Mesenchymal stem cell (in vitro differentiated cells and primary cell): ENCODE measurements at regions not wholly inside any gene's neighbourhood (a gene's known extent, or its start where the extent isn't known, plus 50 kb on each side); places are given as distances from the start of the nearest gene placed in this dataset.

Experiments used
- DNase-seq: peaks from one replicate; pipeline ENCODE4 v3.0.0-alpha.2; 2013
- H2AFZ ChIP-seq: one replicate; pipeline ENCODE4 v1.6.1; 2013; ENCODE audit warnings: low read depth, mild to moderate bottlenecking, control low read depth, inconsistent platforms, low read length, moderate library complexity
- H2AK5ac ChIP-seq: 2 replicates; pipeline ENCODE4 v1.6.1; 2013; ENCODE audit warnings: low read length, moderate library complexity, mild to moderate bottlenecking, inconsistent platforms; ENCODE audit not compliant: severe bottlenecking
- H2BK120ac ChIP-seq: one replicate; pipeline ENCODE4 v1.6.1; 2013; ENCODE audit warnings: low read depth, mild to moderate bottlenecking, inconsistent platforms, low read length, moderate library complexity
- H2BK12ac ChIP-seq, 2 experiments: one replicate each; pipeline ENCODE4 v1.6.1; 2013; ENCODE audit warnings: inconsistent platforms in 2 of 2, low read length in 2 of 2, mild to moderate bottlenecking in 2 of 2, moderate library complexity in 2 of 2, control low read depth in 1 of 2
- H2BK15ac ChIP-seq: one replicate; pipeline ENCODE4 v1.6.1; 2013; ENCODE audit warnings: mild to moderate bottlenecking, low read depth, inconsistent platforms; ENCODE audit not compliant: poor library complexity, severe bottlenecking
- H2BK5ac ChIP-seq: 2 replicates; pipeline ENCODE4 v1.6.1; 2013; ENCODE audit warnings: low read depth, mild to moderate bottlenecking, low read length, control low read depth, inconsistent platforms; ENCODE audit not compliant: poor library complexity, severe bottlenecking
- H3K14ac ChIP-seq, 2 experiments: one replicate each; pipeline ENCODE4 v1.6.1; 2013; ENCODE audit warnings: inconsistent platforms in 2 of 2, low read length in 2 of 2, control low read depth in 1 of 2, mild to moderate bottlenecking in 1 of 2, moderate library complexity in 1 of 2
- H3K18ac ChIP-seq, 2 experiments: one replicate each; pipeline ENCODE4 v1.6.1; 2013; ENCODE audit warnings: inconsistent platforms in 2 of 2, low read length in 2 of 2, control low read depth in 1 of 2, low read depth in 1 of 2, mild to moderate bottlenecking in 1 of 2
- H3K23ac ChIP-seq, 2 experiments: one replicate each; pipeline ENCODE4 v1.6.1; 2013; ENCODE audit warnings: inconsistent platforms in 2 of 2, low read length in 2 of 2, mild to moderate bottlenecking in 2 of 2, moderate library complexity in 2 of 2, control low read depth in 1 of 2
- H3K27ac ChIP-seq: 2 replicates; pipeline ENCODE4 v1.5.1; 2013; ENCODE audit warnings: mild to moderate bottlenecking, moderate library complexity, low read length, control low read depth, inconsistent platforms; ENCODE audit not compliant: poor library complexity, severe bottlenecking
- H3K27me3 ChIP-seq, 2 experiments: 2 replicates each; pipeline versions ENCODE4 v1.6.1 to v1.7.0; 2013; ENCODE audit warnings: low read length in 2 of 2, mild to moderate bottlenecking in 2 of 2, moderate library complexity in 2 of 2, control low read depth in 1 of 2, inconsistent platforms in 1 of 2; ENCODE audit not compliant: control insufficient read depth in 1 of 2, insufficient read depth in 1 of 2
- H3K36me3 ChIP-seq, 2 experiments: 2 replicates each; pipeline versions ENCODE4 v1.6.1 to v1.7.0; 2013; ENCODE audit warnings: low read length in 2 of 2, control low read depth in 1 of 2, inconsistent platforms in 1 of 2, low read depth in 1 of 2, mild to moderate bottlenecking in 1 of 2; ENCODE audit not compliant: insufficient read depth in 2 of 2, control insufficient read depth in 1 of 2
- H3K4ac ChIP-seq, 2 experiments: one replicate each; pipeline ENCODE4 v1.6.1; 2013; ENCODE audit warnings: inconsistent platforms in 2 of 2, low read length in 2 of 2, mild to moderate bottlenecking in 2 of 2, moderate library complexity in 2 of 2, control low read depth in 1 of 2, low read depth in 1 of 2
- H3K4me1 ChIP-seq: 2 replicates; pipeline ENCODE4 v1.6.1; 2013; ENCODE audit warnings: low read depth, low read length, control low read depth; ENCODE audit not compliant: control insufficient read depth, insufficient read depth
- H3K4me2 ChIP-seq: 2 replicates; pipeline ENCODE4 v1.6.1; 2013; ENCODE audit warnings: low read length, mild to moderate bottlenecking, inconsistent platforms; ENCODE audit not compliant: poor library complexity, severe bottlenecking
- H3K4me3 ChIP-seq, 2 experiments: 2 replicates each; pipeline versions ENCODE4 v1.5.1 to v1.7.0; 2013; ENCODE audit warnings: low read length in 2 of 2, mild to moderate bottlenecking in 2 of 2, control low read depth in 1 of 2, low read depth in 1 of 2; ENCODE audit not compliant: insufficient read depth in 1 of 2
- H3K79me1 ChIP-seq: replicated peaks from 2 replicates; pipeline ENCODE4 v1.6.1; 2013; ENCODE audit warnings: mild to moderate bottlenecking, control low read depth, low read length, inconsistent platforms; ENCODE audit not compliant: poor library complexity, severe bottlenecking
- H3K9ac ChIP-seq: 2 replicates; pipeline ENCODE4 v1.7.0; 2013; ENCODE audit warnings: mild to moderate bottlenecking, low read length, moderate library complexity
- H3K9me3 ChIP-seq: 2 replicates; pipeline ENCODE4 v1.7.0; 2013; ENCODE audit warnings: mild to moderate bottlenecking, low read length; ENCODE audit not compliant: control insufficient read depth
- H4K8ac ChIP-seq: one replicate; pipeline ENCODE4 v1.6.1; 2013; ENCODE audit warnings: inconsistent platforms, mild to moderate bottlenecking, low read length, moderate library complexity
- H4K91ac ChIP-seq: one replicate; pipeline ENCODE4 v1.6.1; 2013; ENCODE audit warnings: mild to moderate bottlenecking, low read length, inconsistent platforms
- WGBS: methylation state at CpG from one replicate; pipeline ENCODE4 v1.1.7; 2013; ENCODE audit warnings: mixed read lengths; 5-methylcytosine and 5-hydroxymethylcytosine counted together

DNA sequence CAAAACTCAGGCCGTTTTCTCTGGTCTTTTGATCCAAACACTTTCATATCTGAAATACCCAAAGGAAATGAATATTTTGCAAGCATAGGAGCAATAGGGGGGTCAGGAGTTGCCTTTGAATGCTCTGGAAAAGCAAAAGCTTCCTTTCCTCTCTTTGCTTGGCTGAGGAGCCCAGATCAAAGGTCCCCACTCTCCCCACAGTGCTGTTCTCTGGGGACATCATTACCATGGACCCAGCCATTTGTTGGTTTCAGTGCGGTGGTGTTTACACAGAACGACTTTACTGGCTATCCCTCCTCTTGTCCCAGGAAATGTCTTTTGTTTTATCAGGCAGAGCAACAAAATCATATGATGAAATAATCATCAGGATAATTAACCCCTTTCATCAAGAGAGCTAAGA, 1089.1 kb downstream of the TBC1D22A start:
- no peaks in the 10 kb centered on the region for H3K79me1 ChIP-seq
- no peak for DNase-seq
- no peak overlapping the region for H2AK5ac ChIP-seq
- H3K4me2 ChIP-seq: no peak overlapping the region
- H3K27me3 ChIP-seq: no peaks in the 10 kb centered on the region
- no peak overlapping the region for H2AFZ ChIP-seq
- no peak overlapping the region for H3K4ac ChIP-seq
- no peaks in the 10 kb centered on the region for H3K9me3 ChIP-seq
- H2BK5ac ChIP-seq: no peak overlapping the region
- H3K27ac ChIP-seq: no peak overlapping the region
- no peak overlapping the region for H2BK12ac ChIP-seq
- H3K4me3 ChIP-seq: no peak overlapping the region
- no peak overlapping the region for H2BK15ac ChIP-seq
- no peak overlapping the region for H3K14ac ChIP-seq
- no peak overlapping the region for H3K18ac ChIP-seq
- H3K9ac ChIP-seq: no peak overlapping the region
- no peak overlapping the region for H4K8ac ChIP-seq
- no peak overlapping the region for H4K91ac ChIP-seq
- H3K23ac ChIP-seq: no peak overlapping the region
- H2BK120ac ChIP-seq: no peak overlapping the region
- no peaks in the 10 kb centered on the region for H3K4me1 ChIP-seq
- 45% methylated on average over 3 of the region's 3 CpGs for WGBS
- H3K36me3 ChIP-seq: no peaks in the 10 kb centered on the region

GRCh38 chr22:47850644-47851151, 1088.2 kb downstream of the TBC1D22A start:
- no peak overlapping the region for H3K4me3 ChIP-seq
- H2BK120ac ChIP-seq: no peak overlapping the region
- peak overlapping the region; percentile 31 for H2AFZ ChIP-seq
- no peak overlapping the region for H3K9ac ChIP-seq
- no peak overlapping the region for H2BK15ac ChIP-seq
- 92% methylated on average over 1 of the region's 2 CpGs for WGBS
- H4K8ac ChIP-seq: no peak overlapping the region
- no peak overlapping the region for H3K4me2 ChIP-seq
- no peak overlapping the region for H3K23ac ChIP-seq
- no peak overlapping the region for H3K27ac ChIP-seq
- H3K79me1 ChIP-seq: no peaks in the 10 kb centered on the region
- no peaks in the 10 kb centered on the region for H3K4me1 ChIP-seq
- H3K14ac ChIP-seq: no peak overlapping the region
- H3K4ac ChIP-seq: no peak overlapping the region
- no peak for DNase-seq
- no peaks in the 10 kb centered on the region for H3K9me3 ChIP-seq
- H2BK12ac ChIP-seq: no peak overlapping the region
- H2BK5ac ChIP-seq: no peak overlapping the region
- H3K36me3 ChIP-seq: no peaks in the 10 kb centered on the region
- H2AK5ac ChIP-seq: no peak overlapping the region
- H4K91ac ChIP-seq: no peak overlapping the region
- no peaks in the 10 kb centered on the region for H3K27me3 ChIP-seq
- no peak overlapping the region for H3K18ac ChIP-seq

DNA sequence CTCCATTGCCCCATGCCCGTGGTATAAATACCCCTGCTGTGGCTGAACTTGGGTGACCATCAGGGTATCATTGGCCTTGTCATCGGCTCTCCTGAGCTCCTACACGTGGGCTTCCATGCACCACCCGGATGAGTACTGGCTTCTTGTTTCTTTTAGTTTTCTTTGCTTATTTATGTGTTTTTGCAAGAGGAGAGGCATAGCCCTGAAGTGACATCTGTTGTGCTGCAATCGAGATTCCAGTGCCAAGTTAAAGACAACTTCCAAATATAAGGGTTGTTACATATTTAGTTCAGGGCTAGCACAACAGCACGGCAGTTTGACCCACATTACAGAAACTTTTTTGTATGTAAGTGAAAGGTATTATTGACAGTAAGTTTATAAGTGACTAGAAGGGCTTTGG, 1087.1 kb downstream of the TBC1D22A start:
- Histone ChIP-seq H3K4me1 (no peaks in the 10 kb centered on the region), H3K23ac (no peak overlapping the region), H3K9me3 (no peaks in the 10 kb centered on the region), H3K4ac (no peak overlapping the region), H3K18ac (no peak overlapping the region), H2AK5ac (no peak overlapping the region), H3K79me1 (no peaks in the 10 kb centered on the region), H3K27ac (no peak overlapping the region), H3K9ac (no peak overlapping the region), H2AFZ (no peak overlapping the region), H2BK12ac (no peak overlapping the region), H2BK120ac (no peak overlapping the region), H2BK5ac (no peak overlapping the region), H4K8ac (no peak overlapping the region), H3K27me3 (no peaks in the 10 kb centered on the region), H3K4me2 (no peak overlapping the region), H2BK15ac (no peak overlapping the region), H3K36me3 (no peaks in the 10 kb centered on the region), H4K91ac (no peak overlapping the region), H3K14ac (no peak overlapping the region), H3K4me3 (no peak overlapping the region)
- WGBS: 49% methylated on average over 6 of the region's 6 CpGs
- no peak for DNase-seq

DNA sequence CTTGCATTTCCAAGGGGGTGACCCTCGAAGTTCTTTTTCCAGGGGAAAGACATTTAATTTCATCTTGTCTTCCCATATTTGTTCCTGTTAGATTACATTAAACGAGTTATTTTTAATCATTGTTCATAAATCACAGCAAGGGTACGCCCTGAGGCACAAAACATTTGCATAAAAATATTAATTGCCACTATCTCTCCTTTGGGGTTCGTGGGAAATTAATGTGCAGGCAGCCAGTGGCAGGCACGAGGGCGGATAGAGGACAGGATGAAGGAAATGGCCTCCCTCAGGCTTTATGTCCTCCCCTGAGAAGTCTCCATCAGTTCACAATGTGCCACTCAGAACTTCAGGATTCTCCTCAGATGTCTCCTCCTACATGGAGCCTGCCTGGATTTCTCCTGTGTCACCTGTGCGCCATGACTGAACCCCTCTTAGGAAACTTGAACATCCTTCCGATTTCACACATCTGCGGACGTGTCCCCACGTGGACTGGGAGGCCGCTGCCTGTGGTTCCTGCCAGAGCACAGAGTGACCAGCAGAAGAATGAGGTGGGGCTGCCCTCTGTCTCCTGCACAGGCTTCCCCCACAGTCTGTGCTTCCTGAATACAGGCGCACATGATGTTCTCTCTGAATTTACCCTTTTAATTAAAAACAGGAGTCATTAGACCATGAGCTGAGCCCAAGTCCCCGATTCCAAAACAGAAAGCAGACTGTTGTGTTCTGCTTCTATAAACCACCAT, 1085.9 kb downstream of the TBC1D22A start:
- Histone ChIP-seq H2BK5ac (no peak overlapping the region), H3K9me3 (no peaks in the 10 kb centered on the region), H3K4me2 (no peak overlapping the region), H3K18ac (no peak overlapping the region), H3K4me3 (no peak overlapping the region), H3K27ac (no peak overlapping the region), H2BK12ac (no peak overlapping the region), H4K8ac (no peak overlapping the region), H3K36me3 (no peaks in the 10 kb centered on the region), H2BK120ac (no peak overlapping the region), H3K27me3 (no peaks in the 10 kb centered on the region), H3K23ac (no peak overlapping the region), H3K14ac (no peak overlapping the region), H4K91ac (no peak overlapping the region), H2AK5ac (no peak overlapping the region), H3K9ac (no peak overlapping the region), H3K4ac (no peak overlapping the region), H2BK15ac (no peak overlapping the region), H3K79me1 (no peaks in the 10 kb centered on the region), H3K4me1 (no peaks in the 10 kb centered on the region), H2AFZ (no peak overlapping the region)
- DNase-seq: no peak
- WGBS: 72% methylated on average over 14 of the region's 14 CpGs
